ENCODE measurements at regions not wholly inside any gene's neighbourhood (a gene's known extent, or its start where the extent isn't known, plus 50 kb on each side); places are given as distances from the start of the nearest gene placed in this dataset.

- no peak for DNase-seq (ENCODE audit: low read depth)
- TF ChIP-seq CTCF (IDR thresholded peaks at IDR 0.05; ENCODE audit: control insufficient read depth, extremely low read depth, insufficient read depth): no peak
- no peak overlapping the region for H3K4me3 ChIP-seq (ENCODE audit: low read depth, low read length)
Observed at GRCh38 chr12:91982946-91983345, 162.7 kb downstream of the BTG1 start.

GRCh38 chr12:91980389-91980821 lies 165.2 kb downstream of the BTG1 start:
- no peak for TF ChIP-seq CTCF (IDR thresholded peaks at IDR 0.05; ENCODE audit: control insufficient read depth, extremely low read depth, insufficient read depth)
- DNase-seq (ENCODE audit: low read depth): no peak
- no peak overlapping the region for H3K4me3 ChIP-seq (ENCODE audit: low read depth, low read length)

GRCh38 chr12:91978143-91978542 lies 167.5 kb downstream of the BTG1 start:
- TF ChIP-seq CTCF (IDR thresholded peaks at IDR 0.05; ENCODE audit: control insufficient read depth, extremely low read depth, insufficient read depth): no peak
- no peak overlapping the region for H3K4me3 ChIP-seq (ENCODE audit: low read depth, low read length)
- no peak for DNase-seq (ENCODE audit: low read depth)

GRCh38 chr12:91975891-91976290 lies 169.8 kb downstream of the BTG1 start:
- DNase-seq (ENCODE audit: low read depth): no peak
- TF ChIP-seq CTCF (IDR thresholded peaks at IDR 0.05; ENCODE audit: control insufficient read depth, extremely low read depth, insufficient read depth): no peak
- no peak overlapping the region for H3K4me3 ChIP-seq (ENCODE audit: low read depth, low read length)

DNA sequence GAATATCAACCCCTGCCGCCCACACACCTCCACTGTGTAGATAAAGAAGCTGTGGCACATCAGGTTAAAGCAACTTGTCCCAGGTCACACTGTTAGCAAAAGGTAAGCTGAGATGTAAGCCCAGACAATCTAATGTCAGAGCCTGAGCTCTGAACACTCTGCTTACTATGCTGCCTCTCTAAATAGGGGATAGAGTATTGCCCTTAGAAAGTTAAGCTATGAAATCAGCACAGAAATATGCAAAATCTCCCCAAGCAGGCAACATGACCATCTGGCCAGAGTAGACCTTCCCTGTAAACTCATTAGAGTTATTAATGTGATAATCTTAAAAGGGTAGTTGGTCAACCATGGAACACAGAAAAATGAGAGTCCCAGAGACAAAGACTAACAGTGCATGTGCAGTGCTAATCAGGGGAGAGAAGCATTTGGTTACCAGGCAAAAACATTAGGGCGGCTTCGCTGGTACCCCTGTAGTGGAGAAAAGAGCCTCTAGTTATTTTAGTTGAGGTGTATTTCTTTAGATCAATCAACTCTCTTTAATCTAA lies 171.0 kb downstream of the BTG1 start:
- TF ChIP-seq CTCF (IDR thresholded peaks at IDR 0.05; ENCODE audit: control insufficient read depth, extremely low read depth, insufficient read depth): no peak
- H3K4me3 ChIP-seq (ENCODE audit: low read depth, low read length): no peak overlapping the region
- DNase-seq (ENCODE audit: low read depth): no peak

DNA sequence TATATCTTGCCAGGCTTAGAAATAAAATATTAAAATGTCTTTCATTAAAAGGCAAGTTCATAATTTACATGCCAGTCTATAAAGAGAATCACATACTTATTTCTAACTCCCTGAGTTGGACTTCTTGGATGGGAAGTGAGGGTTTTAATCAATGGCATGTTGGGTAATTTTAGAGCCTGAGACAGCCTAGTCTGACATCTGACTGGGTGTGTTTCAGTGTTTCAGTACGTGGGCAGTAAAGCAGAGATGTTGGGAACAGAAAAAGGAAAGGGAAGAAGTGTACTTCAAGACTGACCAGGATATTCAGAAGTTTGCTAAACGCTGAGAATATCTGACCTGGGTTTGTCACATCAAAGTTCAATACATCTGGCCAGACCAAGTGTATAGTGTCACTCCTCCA lies 171.8 kb downstream of the BTG1 start:
- DNase-seq (ENCODE audit: low read depth): no peak
- no peak for TF ChIP-seq CTCF (IDR thresholded peaks at IDR 0.05; ENCODE audit: control insufficient read depth, extremely low read depth, insufficient read depth)

GRCh38 chr12:91972896-91973295 lies 172.8 kb downstream of the BTG1 start:
- DNase-seq (ENCODE audit: low read depth): no peak
- TF ChIP-seq CTCF (IDR thresholded peaks at IDR 0.05; ENCODE audit: control insufficient read depth, extremely low read depth, insufficient read depth): no peak
- H3K4me3 ChIP-seq (ENCODE audit: low read depth, low read length): no peak overlapping the region

More for the DNA sequence above, 171.8 kb downstream of the BTG1 start:
- H3K4me3 ChIP-seq (ENCODE audit: low read depth, low read length): no peak overlapping the region
